EL (cell line): ENCODE measurements at regions not wholly inside any gene's neighbourhood (a gene's known extent, or its start where the extent isn't known, plus 50 kb on each side); places are given as distances from the start of the nearest gene placed in this dataset.
"Not testable (repeated sequence)": the region's sequence is repeated elsewhere in the genome, so short reads cannot be mapped to it uniquely, and the experiment has no call there.

ENCODE experiments used
- DNase-seq: peaks from one replicate; pipeline ENCODE4 v3.0.0-alpha.2; 2016

GRCh38 chr4:14125375-14126129, 498.0 kb upstream of the BOD1L1 start:
- DNase-seq, result no peak

- peak; percentile 78 for DNase-seq
Observed at GRCh38 chr4:14130551-14130950, 503.0 kb upstream of the BOD1L1 start.

GRCh38 chr4:14131335-14131734, 503.8 kb upstream of the BOD1L1 start:
- DNase-seq, result no peak

GRCh38 chr4:14132301-14132700, 504.8 kb upstream of the BOD1L1 start:
- no peak for DNase-seq

- DNase-seq, result no peak
Observed at GRCh38 chr4:14138106-14138505, 510.6 kb upstream of the BOD1L1 start.

GRCh38 chr4:14143892-14144291, 516.4 kb upstream of the BOD1L1 start:
- DNase-seq, result no peak

- no peak for DNase-seq
Observed at GRCh38 chr4:14149176-14150053, 521.9 kb upstream of the BOD1L1 start.

- DNase-seq, result no peak
Observed at GRCh38 chr4:14151101-14151500, 523.6 kb upstream of the BOD1L1 start.

GRCh38 chr4:14152834-14153519, 525.5 kb upstream of the BOD1L1 start:
- DNase-seq, result no peak

GRCh38 chr4:14155803-14156202, 528.3 kb upstream of the BOD1L1 start:
- no peak for DNase-seq

- DNase-seq, result no peak
Observed at GRCh38 chr4:14157262-14157661, 529.7 kb upstream of the BOD1L1 start.

GRCh38 chr4:14165222-14165920, 537.8 kb upstream of the BOD1L1 start:
- DNase-seq, result no peak

- DNase-seq, result peak; percentile 24
Observed at GRCh38 chr4:14167876-14168510, 540.5 kb upstream of the BOD1L1 start.

GRCh38 chr4:14168919-14169318, 541.4 kb upstream of the BOD1L1 start:
- DNase-seq, result peak; percentile 94

GRCh38 chr4:14169460-14169859, 541.9 kb upstream of the BOD1L1 start:
- peak; percentile 26 for DNase-seq

GRCh38 chr4:14169940-14170339, 542.4 kb upstream of the BOD1L1 start:
- not testable (repeated sequence) for DNase-seq

GRCh38 chr4:14176613-14177012, 549.1 kb upstream of the BOD1L1 start:
- DNase-seq, result no peak

GRCh38 chr4:14177987-14178386, 550.5 kb upstream of the BOD1L1 start:
- no peak for DNase-seq

GRCh38 chr4:14178421-14178820, 550.9 kb upstream of the BOD1L1 start:
- DNase-seq, result peak; percentile 63

GRCh38 chr4:14180166-14180565, 552.6 kb upstream of the BOD1L1 start:
- DNase-seq, result no peak

GRCh38 chr4:14180983-14181601, 553.6 kb upstream of the BOD1L1 start:
- peak; percentile 4 for DNase-seq

- DNase-seq, result no peak
Observed at GRCh38 chr4:14182148-14182547, 554.6 kb upstream of the BOD1L1 start.
